Activated CD8-positive, alpha-beta memory T cell treated with anti-CD3 and anti-CD28 coated beads, Interleukin-2, amount 10 ng/mL, durations not matched to agents 7 days and 5 days (primary cell): ENCODE measurements at regions not wholly inside any gene's neighbourhood (a gene's known extent, or its start where the extent isn't known, plus 50 kb on each side); places are given as distances from the start of the nearest gene placed in this dataset.

Source experiments
- ATAC-seq: fragments of 150-1000 bp; cut with Tn5 transposase; one replicate; pipeline ENCODE4 v1.10.0; 2021; ENCODE audit warnings: moderate library complexity
- CTCF ChIA-PET: fragments of 350-600 bp; sonication (Branson Sonifier 250); formaldehyde crosslinking; loops from one replicate; lab custom pipeline; 2021; ENCODE audit warnings: antibody characterized with exemption; lab: Charles Lee
- DNase-seq: peaks from one replicate; pipeline ENCODE4 v3.0.0-alpha.2; 2020
- H3K27ac Mint-ChIP-seq: one replicate; pipeline ENCODE4 v1.8.0; 2021; ENCODE audit warnings: mild to moderate bottlenecking, mixed read lengths
- H3K27me3 Mint-ChIP-seq: one replicate; pipeline ENCODE4 v1.8.0; 2021; ENCODE audit warnings: mixed read lengths
- H3K36me3 Mint-ChIP-seq: one replicate; pipeline ENCODE4 v1.8.0; 2021; ENCODE audit warnings: mild to moderate bottlenecking, mixed read lengths
- H3K4me1 Mint-ChIP-seq: one replicate; pipeline ENCODE4 v1.8.0; 2021; ENCODE audit warnings: mixed read lengths
- H3K4me3 Mint-ChIP-seq: one replicate; pipeline ENCODE4 v1.8.0; 2021; ENCODE audit warnings: mild to moderate bottlenecking, moderate library complexity, mixed read lengths
- H3K9me3 Mint-ChIP-seq: one replicate; pipeline ENCODE4 v1.8.0; 2022; ENCODE audit warnings: low read depth, mixed read lengths

GRCh38 chr13:109394311-109394988, 391.9 kb downstream of the IRS2 start:
- Mint-ChIP-seq H3K4me3 (no peak overlapping the region), H3K36me3 (no peaks in the 10 kb centered on the region), H3K27ac (no peak overlapping the region), H3K9me3 (peaks cover 2% of the 10 kb centered on the region), H3K27me3 (no peaks in the 10 kb centered on the region), H3K4me1 (no peaks in the 10 kb centered on the region)
- ATAC-seq (no peak), DNase-seq (no peak)
- CTCF ChIA-PET = no interaction called here

- Mint-ChIP-seq H3K27ac (no peak overlapping the region), H3K4me1 (no peaks in the 10 kb centered on the region), H3K36me3 (no peaks in the 10 kb centered on the region), H3K9me3 (peaks cover 2% of the 10 kb centered on the region), H3K4me3 (no peak overlapping the region), H3K27me3 (no peaks in the 10 kb centered on the region)
- CTCF ChIA-PET = no interaction called here
- ATAC-seq (no peak), DNase-seq (no peak)
Observed at GRCh38 chr13:109393045-109393444, 393.3 kb downstream of the IRS2 start.

GRCh38 chr13:109390391-109390790, 396.0 kb downstream of the IRS2 start:
- H3K4me1 Mint-ChIP-seq = no peaks in the 10 kb centered on the region
- ATAC-seq = no peak

GRCh38 chr13:109389892-109390345, 396.5 kb downstream of the IRS2 start:
- no peaks in the 10 kb centered on the region for H3K4me1 Mint-ChIP-seq
- ATAC-seq = no peak
- CTCF ChIA-PET = no interaction called here
- H3K27me3 Mint-ChIP-seq = no peaks in the 10 kb centered on the region
- DNase-seq = no peak
- H3K27ac Mint-ChIP-seq = no peak overlapping the region
- no peaks in the 10 kb centered on the region for H3K36me3 Mint-ChIP-seq
- H3K9me3 Mint-ChIP-seq = peaks cover 2% of the 10 kb centered on the region
- H3K4me3 Mint-ChIP-seq = no peak overlapping the region

More at GRCh38 chr13:109390391-109390790, 396.0 kb downstream of the IRS2 start:
- Mint-ChIP-seq H3K27me3 (no peaks in the 10 kb centered on the region), H3K36me3 (no peaks in the 10 kb centered on the region), H3K27ac (no peak overlapping the region), H3K4me3 (no peak overlapping the region), H3K9me3 (peaks cover 2% of the 10 kb centered on the region)
- no peak for DNase-seq
- CTCF ChIA-PET = no interaction called here

GRCh38 chr13:109389456-109389855, 396.9 kb downstream of the IRS2 start:
- Mint-ChIP-seq H3K4me3 (no peak overlapping the region), H3K27ac (no peak overlapping the region), H3K9me3 (no peaks in the 10 kb centered on the region), H3K27me3 (no peaks in the 10 kb centered on the region), H3K4me1 (no peaks in the 10 kb centered on the region), H3K36me3 (no peaks in the 10 kb centered on the region)
- CTCF ChIA-PET = no interaction called here
- DNase-seq (no peak), ATAC-seq (no peak)

- CTCF ChIA-PET = no interaction called here
- ATAC-seq = no peak
Observed at GRCh38 chr13:109387471-109387870, 398.9 kb downstream of the IRS2 start.

GRCh38 chr13:109385242-109385560, 401.2 kb downstream of the IRS2 start:
- Mint-ChIP-seq H3K27ac (no peak overlapping the region), H3K27me3 (no peaks in the 10 kb centered on the region), H3K36me3 (no peaks in the 10 kb centered on the region), H3K9me3 (no peaks in the 10 kb centered on the region), H3K4me1 (no peaks in the 10 kb centered on the region), H3K4me3 (no peak overlapping the region)
- no peak for DNase-seq
- CTCF ChIA-PET = no interaction called here
- ATAC-seq = no peak

More at GRCh38 chr13:109387471-109387870, 398.9 kb downstream of the IRS2 start:
- Mint-ChIP-seq H3K4me1 (no peaks in the 10 kb centered on the region), H3K4me3 (no peak overlapping the region), H3K27me3 (no peaks in the 10 kb centered on the region), H3K27ac (no peak overlapping the region), H3K36me3 (no peaks in the 10 kb centered on the region), H3K9me3 (no peaks in the 10 kb centered on the region)
- no peak for DNase-seq

GRCh38 chr13:109384491-109385241, 401.7 kb downstream of the IRS2 start:
- CTCF ChIA-PET = no interaction called here
- Mint-ChIP-seq H3K27me3 (no peaks in the 10 kb centered on the region), H3K27ac (no peak overlapping the region), H3K4me1 (no peaks in the 10 kb centered on the region), H3K4me3 (no peak overlapping the region), H3K36me3 (no peaks in the 10 kb centered on the region), H3K9me3 (no peaks in the 10 kb centered on the region)
- no peak for DNase-seq
- ATAC-seq = no peak

- H3K4me3 Mint-ChIP-seq = no peak overlapping the region
- no peaks in the 10 kb centered on the region for H3K4me1 Mint-ChIP-seq
- DNase-seq = no peak
- H3K27me3 Mint-ChIP-seq = no peaks in the 10 kb centered on the region
- H3K9me3 Mint-ChIP-seq = no peaks in the 10 kb centered on the region
- H3K36me3 Mint-ChIP-seq = no peaks in the 10 kb centered on the region
- CTCF ChIA-PET = no interaction called here
- H3K27ac Mint-ChIP-seq = no peak overlapping the region
- no peak for ATAC-seq
Observed at GRCh38 chr13:109383683-109384082, 402.7 kb downstream of the IRS2 start.

GRCh38 chr13:109381546-109382180, 404.7 kb downstream of the IRS2 start:
- Mint-ChIP-seq H3K36me3 (no peaks in the 10 kb centered on the region), H3K9me3 (no peaks in the 10 kb centered on the region), H3K27ac (no peak overlapping the region), H3K4me3 (no peak overlapping the region), H3K4me1 (no peaks in the 10 kb centered on the region), H3K27me3 (no peaks in the 10 kb centered on the region)
- CTCF ChIA-PET = no interaction called here
- ATAC-seq = no peak
- DNase-seq = no peak

GRCh38 chr13:109380457-109380856, 405.9 kb downstream of the IRS2 start:
- Mint-ChIP-seq H3K27me3 (no peaks in the 10 kb centered on the region), H3K9me3 (no peaks in the 10 kb centered on the region), H3K4me1 (no peaks in the 10 kb centered on the region), H3K27ac (no peak overlapping the region), H3K4me3 (no peak overlapping the region), H3K36me3 (no peaks in the 10 kb centered on the region)
- DNase-seq = no peak
- ATAC-seq = no peak
- CTCF ChIA-PET = no interaction called here

- Mint-ChIP-seq H3K4me3 (no peak overlapping the region), H3K9me3 (no peaks in the 10 kb centered on the region), H3K27me3 (no peaks in the 10 kb centered on the region), H3K36me3 (no peaks in the 10 kb centered on the region), H3K27ac (no peak overlapping the region), H3K4me1 (no peaks in the 10 kb centered on the region)
- DNase-seq = no peak
- CTCF ChIA-PET = no interaction called here
- ATAC-seq = no peak
Observed at GRCh38 chr13:109379930-109380329, 406.5 kb downstream of the IRS2 start.

GRCh38 chr13:109376936-109377335, 409.4 kb downstream of the IRS2 start:
- Mint-ChIP-seq H3K36me3 (no peaks in the 10 kb centered on the region), H3K9me3 (no peaks in the 10 kb centered on the region), H3K4me1 (no peaks in the 10 kb centered on the region), H3K27me3 (no peaks in the 10 kb centered on the region), H3K4me3 (no peak overlapping the region), H3K27ac (no peak overlapping the region)
- ATAC-seq = no peak
- DNase-seq = no peak
- CTCF ChIA-PET = no interaction called here
